ENCODE measurements at regions not wholly inside any gene's neighbourhood (a gene's known extent, or its start where the extent isn't known, plus 50 kb on each side); places are given as distances from the start of the nearest gene placed in this dataset.

DNA sequence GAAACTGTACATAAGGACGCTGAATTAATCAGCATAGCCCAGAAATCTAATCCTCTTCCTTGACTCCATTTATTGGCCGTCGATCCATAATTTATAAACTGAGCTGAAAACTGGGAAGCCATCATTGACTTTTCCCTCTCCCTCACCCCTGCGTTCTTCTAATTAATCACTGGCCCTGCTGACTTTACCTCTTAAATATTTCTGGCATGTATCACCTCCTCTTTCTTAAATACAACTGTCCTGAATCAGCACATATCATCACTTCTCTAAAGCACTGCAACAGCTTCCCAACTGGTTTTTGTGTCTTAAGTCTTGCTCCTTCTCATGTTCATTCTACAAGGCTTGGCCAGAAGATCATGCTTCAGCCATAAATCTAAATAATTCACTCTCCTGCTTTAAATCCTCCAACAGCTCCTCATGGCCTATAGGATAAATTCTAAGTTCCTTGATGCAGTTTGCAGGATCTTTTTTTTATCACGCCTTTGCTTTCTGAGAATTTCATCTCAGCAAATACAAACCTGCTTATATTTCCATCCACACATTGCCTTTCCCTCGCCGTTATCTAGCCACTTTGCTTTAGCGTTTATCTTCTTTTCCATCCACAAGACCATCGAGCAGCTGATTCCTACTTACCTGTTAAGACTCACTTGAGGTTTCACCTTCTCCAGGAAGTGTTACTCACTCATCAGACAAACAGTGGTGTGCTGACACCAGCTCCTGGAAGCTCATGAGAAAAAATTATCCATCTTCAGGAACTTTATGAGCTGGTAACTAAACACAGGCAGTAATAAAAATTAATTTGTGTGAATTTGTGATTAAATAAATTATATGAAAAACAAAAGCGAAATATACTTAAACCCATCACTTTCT is 295.6 kb upstream of the FLRT2 start:
- no peak for ATAC-seq (replicated peaks in 1 of 2)
- no peaks in the 10 kb centered on the region for H3K27me3 Mint-ChIP-seq (ENCODE audit: low read depth)
- H3K9me3 Mint-ChIP-seq, result peaks cover 5 to 11% of the 10 kb centered on the region in 2 donors
- DNase-seq, result no peak
- no peak overlapping the region for H3K27ac Mint-ChIP-seq
- no peaks in the 10 kb centered on the region for H3K36me3 Mint-ChIP-seq (ENCODE audit: insufficient read depth in 2 of 2)
- H3K4me3 Mint-ChIP-seq, result no peak overlapping the region
- H3K4me1 Mint-ChIP-seq (ENCODE audit: low read depth), result no peaks in the 10 kb centered on the region

DNA sequence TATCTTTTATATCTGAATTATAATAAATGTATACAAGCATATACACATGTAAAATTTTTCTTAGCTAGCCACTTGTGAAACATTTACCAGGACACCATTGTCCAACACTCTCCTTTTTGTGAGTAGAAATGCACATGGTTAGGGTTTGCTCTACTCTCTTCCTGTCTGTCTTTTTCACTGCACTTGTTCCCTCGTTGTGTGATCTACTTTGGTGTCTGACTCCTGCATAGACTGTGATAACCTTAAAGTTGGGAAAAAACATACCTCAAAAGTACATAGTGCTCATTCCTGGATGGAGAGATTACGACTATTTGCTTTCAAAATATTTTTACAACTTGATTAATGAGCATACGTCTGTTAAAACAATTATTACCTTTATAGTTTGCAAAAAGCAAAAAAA is 294.1 kb upstream of the FLRT2 start:
- Mint-ChIP-seq H3K27me3 (ENCODE audit: low read depth) (no peaks in the 10 kb centered on the region), H3K4me3 (no peak overlapping the region), H3K4me1 (ENCODE audit: low read depth) (no peaks in the 10 kb centered on the region), H3K9me3 (peaks cover 2 to 9% of the 10 kb centered on the region in 2 donors), H3K27ac (no peak overlapping the region), H3K36me3 (ENCODE audit: insufficient read depth in 2 of 2) (no peaks in the 10 kb centered on the region)
- DNase-seq (no peak), ATAC-seq (replicated peaks in 1 of 2) (no peak)

DNA sequence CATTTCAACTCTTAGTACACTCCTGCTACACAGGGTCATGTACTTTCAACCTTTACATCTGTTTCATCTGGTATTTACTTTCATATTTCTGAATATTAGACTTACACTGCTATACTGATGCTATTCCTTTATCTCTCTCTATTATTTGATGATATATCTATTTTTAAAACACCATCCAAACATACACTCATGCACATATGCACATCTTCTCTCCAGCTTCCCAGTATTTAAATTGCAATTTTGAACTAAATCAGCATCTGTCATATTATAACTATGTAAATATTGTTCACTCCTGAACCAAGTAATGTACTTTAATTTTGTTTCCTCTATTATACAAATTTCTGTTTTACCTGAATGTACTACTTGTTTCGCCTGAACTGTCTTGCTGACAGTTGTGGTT is 293.6 kb upstream of the FLRT2 start:
- ATAC-seq (replicated peaks in 1 of 2) (no peak), DNase-seq (no peak)
- Mint-ChIP-seq H3K4me1 (ENCODE audit: low read depth) (no peaks in the 10 kb centered on the region), H3K27ac (no peak overlapping the region), H3K9me3 (peaks cover 2 to 12% of the 10 kb centered on the region in 2 donors), H3K36me3 (ENCODE audit: insufficient read depth in 2 of 2) (no peaks in the 10 kb centered on the region), H3K4me3 (no peak overlapping the region), H3K27me3 (ENCODE audit: low read depth) (no peaks in the 10 kb centered on the region)

DNA sequence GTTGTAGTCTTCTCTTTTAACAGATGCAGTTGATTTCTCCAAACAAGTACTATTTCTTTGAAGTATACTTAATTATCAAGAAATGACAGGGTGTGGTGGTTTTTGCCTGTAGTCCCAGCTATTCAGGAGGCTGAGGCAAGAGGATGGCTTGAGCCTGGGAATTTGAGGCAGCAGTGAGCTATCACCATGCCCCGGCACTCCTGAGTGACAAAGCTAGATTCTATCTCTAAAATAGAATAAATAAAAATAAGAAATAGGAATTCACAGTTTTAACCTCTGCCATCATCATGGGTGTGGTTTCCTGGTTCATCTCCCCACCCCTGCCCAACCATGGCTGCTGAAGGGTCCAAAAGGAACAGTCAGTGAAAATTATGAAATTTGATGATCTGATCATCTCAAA is 290.2 kb upstream of the FLRT2 start:
- H3K27me3 Mint-ChIP-seq (ENCODE audit: low read depth), result no peaks in the 10 kb centered on the region
- H3K9me3 Mint-ChIP-seq, result peaks cover 0 to 3% of the 10 kb centered on the region in 2 donors
- no peaks in the 10 kb centered on the region for H3K36me3 Mint-ChIP-seq (ENCODE audit: insufficient read depth in 2 of 2)
- no peak overlapping the region for H3K4me3 Mint-ChIP-seq
- H3K4me1 Mint-ChIP-seq (ENCODE audit: low read depth), result no peaks in the 10 kb centered on the region
- no peak overlapping the region for H3K27ac Mint-ChIP-seq
- DNase-seq (no peak), ATAC-seq (replicated peaks in 1 of 2) (no peak)

DNA sequence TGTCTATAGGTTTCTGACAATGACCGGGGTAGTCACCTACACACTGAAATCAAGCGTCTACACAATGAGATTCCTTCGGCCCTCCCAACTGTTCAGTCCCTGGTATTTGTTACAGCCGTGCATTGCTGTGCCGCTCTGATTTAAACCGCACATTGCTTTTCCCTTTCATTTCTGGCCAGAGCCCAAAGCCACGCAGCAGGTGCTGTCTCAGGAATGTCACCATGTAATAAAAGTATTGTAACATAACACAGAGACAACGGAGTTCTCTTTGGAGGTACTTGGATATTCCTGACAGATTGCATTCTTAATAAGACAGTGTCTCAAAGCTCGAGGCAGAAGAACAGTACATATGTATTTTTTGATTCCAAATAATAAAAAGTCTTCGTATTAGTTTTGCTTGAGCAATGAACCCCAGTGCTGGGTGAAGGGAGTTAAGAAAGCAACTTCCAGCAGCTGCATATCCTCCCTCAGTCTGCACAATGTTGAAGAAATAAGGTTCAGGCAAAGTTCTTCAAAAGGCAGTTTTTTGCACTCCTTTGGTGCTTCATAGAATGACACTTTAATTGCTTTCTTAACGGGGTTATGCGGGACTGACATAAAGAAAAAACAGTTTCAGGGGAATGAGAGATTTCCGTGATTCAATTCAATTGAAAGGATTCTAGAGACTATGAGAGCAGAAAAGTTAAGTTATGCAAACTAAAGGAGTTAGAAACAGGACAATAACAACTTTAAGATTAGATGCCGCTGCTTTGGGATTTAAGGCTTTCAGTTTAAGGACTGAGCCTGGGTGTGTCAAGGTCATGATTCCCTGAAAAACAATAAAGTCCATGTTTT is 288.7 kb upstream of the FLRT2 start:
- no peak overlapping the region for H3K4me3 Mint-ChIP-seq
- ATAC-seq (replicated peaks in 1 of 2) (no peak), DNase-seq (no peak)
- no peaks in the 10 kb centered on the region for H3K4me1 Mint-ChIP-seq (ENCODE audit: low read depth)
- no peaks in the 10 kb centered on the region for H3K36me3 Mint-ChIP-seq (ENCODE audit: insufficient read depth in 2 of 2)
- no peak overlapping the region for H3K27ac Mint-ChIP-seq
- H3K9me3 Mint-ChIP-seq, result peaks cover 2 to 3% of the 10 kb centered on the region in 2 donors
- H3K27me3 Mint-ChIP-seq (ENCODE audit: low read depth), result no peaks in the 10 kb centered on the region

DNA sequence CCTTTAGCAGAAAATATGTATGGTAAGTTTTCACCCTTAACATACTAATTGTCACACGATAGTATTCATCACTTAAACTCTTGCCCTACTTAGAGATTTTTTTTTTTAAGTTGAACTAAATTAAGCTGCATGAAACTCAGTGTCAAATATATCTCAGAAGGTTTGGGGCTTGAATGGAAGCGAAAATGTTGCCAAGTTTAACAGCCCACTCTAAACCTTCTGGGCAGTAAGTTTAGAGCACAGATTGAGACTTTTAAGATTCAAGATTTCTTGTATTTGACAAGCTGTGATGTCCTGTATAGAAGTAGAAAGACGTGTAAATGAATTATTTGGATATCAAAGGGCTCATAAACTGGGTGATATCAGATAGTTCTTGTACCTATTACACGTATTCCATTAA is 287.3 kb upstream of the FLRT2 start:
- no peak overlapping the region for H3K4me3 Mint-ChIP-seq
- H3K27me3 Mint-ChIP-seq (ENCODE audit: low read depth), result no peaks in the 10 kb centered on the region
- no peaks in the 10 kb centered on the region for H3K4me1 Mint-ChIP-seq (ENCODE audit: low read depth)
- no peak overlapping the region for H3K27ac Mint-ChIP-seq
- H3K9me3 Mint-ChIP-seq, result peaks cover 2 to 3% of the 10 kb centered on the region in 2 donors
- DNase-seq (no peak), ATAC-seq (replicated peaks in 1 of 2) (no peak)
- H3K36me3 Mint-ChIP-seq (ENCODE audit: insufficient read depth in 2 of 2), result no peaks in the 10 kb centered on the region

DNA sequence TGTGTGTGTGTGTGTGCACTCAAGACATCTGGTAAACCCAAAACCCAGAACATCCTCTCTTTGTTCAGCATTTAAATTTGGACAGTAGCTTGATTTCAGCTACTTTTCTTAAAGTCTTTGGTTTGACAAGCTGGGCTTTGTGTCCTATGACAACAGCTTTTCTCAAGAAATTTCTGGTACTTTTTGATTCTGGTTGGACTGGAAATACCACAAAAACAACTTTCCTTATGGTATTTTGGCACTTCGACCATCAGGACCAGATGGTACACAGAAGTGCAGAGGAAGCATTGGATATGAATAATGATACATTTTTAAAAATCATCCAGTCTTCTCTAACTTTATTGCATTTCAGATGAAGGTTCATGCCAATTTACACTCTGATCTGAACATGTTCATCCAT is 286.6 kb upstream of the FLRT2 start:
- Mint-ChIP-seq H3K27me3 (ENCODE audit: low read depth) (no peaks in the 10 kb centered on the region), H3K4me3 (no peak overlapping the region), H3K27ac (no peak overlapping the region), H3K9me3 (peaks cover 2 to 3% of the 10 kb centered on the region in 2 donors), H3K36me3 (ENCODE audit: insufficient read depth in 2 of 2) (no peaks in the 10 kb centered on the region), H3K4me1 (ENCODE audit: low read depth) (no peaks in the 10 kb centered on the region)
- ATAC-seq (replicated peaks in 1 of 2), result no peak
- DNase-seq, result no peak

DNA sequence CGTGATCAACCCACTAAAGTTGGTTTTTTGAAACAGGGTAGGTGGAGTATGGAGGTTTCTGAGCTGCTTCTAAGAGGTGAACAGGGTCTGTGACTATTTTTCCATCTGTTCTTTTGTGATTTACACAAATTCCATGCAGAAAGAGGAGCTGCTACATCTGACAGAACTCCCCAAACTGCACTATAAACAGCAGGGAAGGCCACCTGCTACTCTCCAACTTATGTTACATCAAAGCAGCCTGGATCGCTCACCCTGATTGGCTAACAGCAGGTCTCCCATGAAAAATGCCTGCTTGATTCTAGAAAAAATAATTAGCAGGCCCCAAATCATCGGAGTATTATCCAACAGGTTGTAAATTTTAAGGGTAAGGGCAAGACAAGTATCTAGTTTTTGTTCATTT is 282.9 kb upstream of the FLRT2 start:
- no peak overlapping the region for H3K4me3 Mint-ChIP-seq
- H3K27ac Mint-ChIP-seq, result no peak overlapping the region
- peaks cover 2 to 4% of the 10 kb centered on the region in 2 donors for H3K9me3 Mint-ChIP-seq
- H3K27me3 Mint-ChIP-seq (ENCODE audit: low read depth), result no peaks in the 10 kb centered on the region
- no peaks in the 10 kb centered on the region for H3K36me3 Mint-ChIP-seq (ENCODE audit: insufficient read depth in 2 of 2)
- ATAC-seq (replicated peaks in 1 of 2) (no peak), DNase-seq (no peak)
- no peaks in the 10 kb centered on the region for H3K4me1 Mint-ChIP-seq (ENCODE audit: low read depth)

DNA sequence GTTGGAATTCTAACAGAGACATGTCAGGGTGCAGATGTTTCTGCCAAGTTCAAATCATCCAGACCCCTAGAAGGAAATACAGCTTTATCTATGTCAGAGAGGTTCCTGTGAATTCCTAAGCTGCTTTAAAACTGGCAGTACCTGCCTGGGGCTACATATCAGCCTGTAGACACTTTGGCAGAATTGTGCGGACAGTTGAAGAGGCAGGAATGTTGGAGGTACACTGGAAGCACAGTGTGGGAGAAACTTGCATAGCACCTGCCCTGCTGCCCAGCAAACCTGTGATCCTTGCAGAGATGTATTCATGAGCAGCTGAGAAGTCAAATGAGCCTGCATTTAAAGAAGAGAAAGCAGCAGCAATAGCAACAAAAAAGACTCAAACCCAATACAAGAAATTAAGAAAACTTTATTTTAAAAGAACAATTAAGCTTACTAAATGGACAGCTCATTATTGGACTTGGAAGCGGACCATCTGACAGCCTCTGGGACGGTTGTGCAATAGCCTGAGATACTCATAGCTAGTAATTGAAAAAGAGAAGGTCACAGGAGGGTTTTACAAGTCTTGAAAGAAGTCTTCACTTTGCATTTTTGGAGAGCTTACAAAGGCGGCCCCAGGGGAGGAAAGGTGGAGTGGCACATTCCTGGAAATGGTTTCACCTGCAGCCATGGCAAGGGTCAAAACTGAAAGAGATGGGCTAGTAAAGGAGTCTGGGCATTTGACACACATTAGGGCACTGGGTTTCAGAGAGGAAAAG is 280.9 kb upstream of the FLRT2 start:
- no peak overlapping the region for H3K27ac Mint-ChIP-seq

DNA sequence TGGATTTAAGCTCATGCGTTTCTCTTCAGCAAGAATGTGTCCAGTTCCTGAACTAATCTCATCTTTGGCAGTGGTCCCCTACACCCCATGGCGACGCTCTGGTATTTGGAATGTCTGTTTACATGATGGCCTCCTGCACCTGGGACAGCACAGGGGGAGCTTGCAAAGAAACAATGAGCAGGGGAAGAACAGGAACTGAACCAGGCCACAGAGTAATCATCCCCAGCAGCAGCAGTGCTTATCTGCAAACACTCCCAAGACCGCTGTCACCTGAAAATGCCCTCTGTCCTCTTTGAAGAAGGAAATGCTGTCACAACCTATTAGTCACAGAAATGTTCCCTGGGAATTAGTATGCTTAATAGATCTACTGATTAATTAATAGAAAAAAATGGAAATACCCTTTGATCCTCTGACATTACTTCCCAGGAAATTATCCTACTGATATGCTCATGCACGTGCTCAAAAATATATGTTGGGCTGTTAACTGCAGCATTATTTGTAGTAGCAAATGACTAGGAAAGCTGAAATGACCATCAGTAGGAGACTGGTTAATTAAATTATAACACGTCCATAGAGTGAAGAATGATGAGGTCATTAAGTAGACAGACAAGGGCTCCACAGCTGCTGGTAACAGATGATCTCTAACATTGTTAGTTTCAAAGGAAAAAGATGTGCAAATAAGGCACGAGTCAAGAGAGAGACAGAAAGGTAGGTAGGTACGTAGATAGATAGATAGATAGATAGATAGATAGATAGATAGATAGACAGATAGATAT is 279.3 kb upstream of the FLRT2 start:
- DNase-seq (no peak), ATAC-seq (replicated peaks in 1 of 2) (no peak)
- Mint-ChIP-seq H3K4me1 (ENCODE audit: low read depth) (no peaks in the 10 kb centered on the region), H3K36me3 (ENCODE audit: insufficient read depth in 2 of 2) (no peaks in the 10 kb centered on the region), H3K4me3 (no peak overlapping the region), H3K9me3 (peaks cover 3 to 7% of the 10 kb centered on the region in 2 donors), H3K27me3 (ENCODE audit: low read depth) (no peaks in the 10 kb centered on the region), H3K27ac (no peak overlapping the region)

More for the DNA sequence above, 280.9 kb upstream of the FLRT2 start:
- ATAC-seq (replicated peaks in 1 of 2), result no peak
- H3K27me3 Mint-ChIP-seq (ENCODE audit: low read depth), result no peaks in the 10 kb centered on the region
- H3K36me3 Mint-ChIP-seq (ENCODE audit: insufficient read depth in 2 of 2), result no peaks in the 10 kb centered on the region
- H3K9me3 Mint-ChIP-seq, result peaks cover 3 to 7% of the 10 kb centered on the region in 2 donors
- H3K4me3 Mint-ChIP-seq, result no peak overlapping the region
- H3K4me1 Mint-ChIP-seq (ENCODE audit: low read depth), result no peaks in the 10 kb centered on the region
- no peak for DNase-seq

DNA sequence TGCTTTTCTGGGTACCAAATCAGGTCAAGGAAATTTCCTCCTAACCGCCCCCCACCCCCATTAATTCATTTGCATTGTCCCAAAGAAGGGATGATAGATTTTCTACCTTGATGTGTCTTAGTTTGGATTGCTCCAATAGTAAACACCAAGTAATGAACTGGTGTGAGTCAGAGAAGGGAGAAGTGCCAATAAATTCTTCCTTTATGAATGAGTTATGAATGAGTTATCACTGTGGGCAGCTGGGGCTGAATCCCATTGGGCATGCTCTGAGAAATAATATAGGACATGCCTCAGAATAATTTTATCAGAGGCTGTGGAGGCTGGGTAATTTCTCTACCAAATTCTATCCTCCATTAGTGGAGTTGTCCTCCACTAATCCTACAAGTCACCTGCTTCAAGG is 277.9 kb upstream of the FLRT2 start:
- no peaks in the 10 kb centered on the region for H3K4me1 Mint-ChIP-seq (ENCODE audit: low read depth)
- no peak overlapping the region for H3K4me3 Mint-ChIP-seq
- peaks cover 1 to 7% of the 10 kb centered on the region in 2 donors for H3K9me3 Mint-ChIP-seq
- DNase-seq (no peak), ATAC-seq (replicated peaks in 1 of 2) (no peak)
- H3K36me3 Mint-ChIP-seq (ENCODE audit: insufficient read depth in 2 of 2), result no peaks in the 10 kb centered on the region
- H3K27me3 Mint-ChIP-seq (ENCODE audit: low read depth), result no peaks in the 10 kb centered on the region
- H3K27ac Mint-ChIP-seq, result no peak overlapping the region

DNA sequence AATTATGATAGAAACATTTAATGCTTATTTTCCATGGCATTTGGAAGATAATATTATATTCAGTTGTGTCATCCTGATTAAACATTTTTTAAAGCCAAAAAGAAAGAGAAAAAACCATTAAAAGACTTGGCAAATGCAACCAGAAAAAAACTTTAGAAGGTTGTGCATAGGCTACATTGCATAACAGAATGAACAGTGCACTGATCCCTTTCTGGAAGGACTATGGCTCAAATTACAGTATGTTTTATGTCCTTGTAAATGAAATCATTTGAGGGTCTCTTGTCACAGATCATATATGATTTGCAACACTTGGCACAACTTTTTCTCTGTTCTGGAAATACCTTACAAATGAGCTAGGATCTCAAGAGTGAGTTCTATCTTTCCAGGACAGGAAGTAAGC is 275.2 kb upstream of the FLRT2 start:
- DNase-seq, result no peak
- H3K4me1 Mint-ChIP-seq (ENCODE audit: low read depth), result no peaks in the 10 kb centered on the region

More for the DNA sequence above, 275.2 kb upstream of the FLRT2 start:
- no peak overlapping the region for H3K4me3 Mint-ChIP-seq
- no peak overlapping the region for H3K27ac Mint-ChIP-seq
- no peak for ATAC-seq (replicated peaks in 1 of 2)
- H3K36me3 Mint-ChIP-seq (ENCODE audit: insufficient read depth in 2 of 2), result no peaks in the 10 kb centered on the region
- no peaks in the 10 kb centered on the region for H3K27me3 Mint-ChIP-seq (ENCODE audit: low read depth)
- H3K9me3 Mint-ChIP-seq, result peaks cover 3 to 5% of the 10 kb centered on the region in 2 donors

All from activated T-cell treated with anti-CD3 and anti-CD28 coated beads, Interleukin-2, amount 50 U/mL, for 72 hours (primary cell).